IMR-90 (cell line): ENCODE measurements at regions not wholly inside any gene's neighbourhood (a gene's known extent, or its start where the extent isn't known, plus 50 kb on each side); places are given as distances from the start of the nearest gene placed in this dataset.

ENCODE experiments used
- BHLHE40 ChIP-seq: fragments of 150-350 bp; IDR thresholded peaks from 2 replicates; pipeline ENCODE4 v1.6.1; 2016; ENCODE audit warnings: mild to moderate bottlenecking, low read depth, low read length
- CHD1 ChIP-seq: IDR thresholded peaks from 2 replicates; pipeline ENCODE4 v1.6.1; 2012; ENCODE audit warnings: low read depth, low read length, improper control_type of control experiment
- CTCF ChIP-seq: conservative IDR thresholded peaks from 2 replicates; pipeline ENCODE4 v1.5.1; 2012; ENCODE audit warnings: mild to moderate bottlenecking, low read depth, low read length, improper control_type of control experiment
- MAFK ChIP-seq: IDR thresholded peaks from 2 replicates; pipeline ENCODE4 v1.6.1; 2012; ENCODE audit warnings: low read depth, low read length, improper control_type of control experiment
- NFE2L2 ChIP-seq: fragments of 150-350 bp; IDR thresholded peaks from 2 replicates; pipeline ENCODE4 v1.6.1; 2016; ENCODE audit warnings: low read depth, mild to moderate bottlenecking, low read length
- POLR2A ChIP-seq: IDR thresholded peaks from 2 replicates; pipeline ENCODE4 v1.6.1; 2012; ENCODE audit warnings: mild to moderate bottlenecking, low read depth, low read length
- RAD21 ChIP-seq: IDR thresholded peaks from 2 replicates; pipeline ENCODE4 v1.6.1; 2012; ENCODE audit warnings: low read length, improper control_type of control experiment
- RCOR1 ChIP-seq: IDR thresholded peaks from 2 replicates; pipeline ENCODE4 v1.6.1; 2012; ENCODE audit warnings: mild to moderate bottlenecking, low read length, improper control_type of control experiment; ENCODE audit not compliant: insufficient replicate concordance
- RFX5 ChIP-seq: IDR thresholded peaks from 2 replicates; pipeline ENCODE4 v1.8.0; 2012; ENCODE audit warnings: low read depth, mild to moderate bottlenecking, low read length, moderate library complexity
- TF ChIP-seq, protein P1 (sequence below): fragments of 150-350 bp; IDR thresholded peaks from 2 replicates; pipeline ENCODE4 v1.6.1; 2016; ENCODE audit warnings: low read depth, mild to moderate bottlenecking, low read length, moderate library complexity, borderline replicate concordance

DNA sequence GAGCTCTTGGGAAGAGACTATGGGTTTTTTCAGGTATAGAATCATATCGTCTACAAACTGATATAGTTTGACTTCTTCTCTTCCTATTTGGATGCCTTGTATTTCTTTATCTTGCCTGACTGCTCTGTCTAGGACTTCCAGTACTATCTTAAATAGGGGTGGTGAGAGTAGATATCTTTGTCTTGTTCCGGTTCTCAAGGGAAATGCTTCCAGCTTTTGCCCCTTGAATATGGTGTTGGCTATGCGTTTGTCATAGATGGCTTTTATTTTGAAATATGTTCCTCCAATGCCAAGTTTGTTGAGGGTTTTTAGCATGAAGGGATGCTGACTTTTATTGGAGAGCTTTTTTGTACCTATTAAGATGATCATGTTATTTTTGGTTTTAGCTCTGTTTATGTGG lies 170.3 kb downstream of the PTGER3 start:
- TF ChIP-seq CTCF: no peak
- no peak for TF ChIP-seq NFE2L2
- TF ChIP-seq POLR2A: no peak
- TF ChIP-seq RAD21: no peak
- TF ChIP-seq RFX5: no peak
- TF ChIP-seq BHLHE40: no peak
- TF ChIP-seq MAFK: no peak
- no peak for TF ChIP-seq RCOR1
- TF ChIP-seq, protein P1, sequence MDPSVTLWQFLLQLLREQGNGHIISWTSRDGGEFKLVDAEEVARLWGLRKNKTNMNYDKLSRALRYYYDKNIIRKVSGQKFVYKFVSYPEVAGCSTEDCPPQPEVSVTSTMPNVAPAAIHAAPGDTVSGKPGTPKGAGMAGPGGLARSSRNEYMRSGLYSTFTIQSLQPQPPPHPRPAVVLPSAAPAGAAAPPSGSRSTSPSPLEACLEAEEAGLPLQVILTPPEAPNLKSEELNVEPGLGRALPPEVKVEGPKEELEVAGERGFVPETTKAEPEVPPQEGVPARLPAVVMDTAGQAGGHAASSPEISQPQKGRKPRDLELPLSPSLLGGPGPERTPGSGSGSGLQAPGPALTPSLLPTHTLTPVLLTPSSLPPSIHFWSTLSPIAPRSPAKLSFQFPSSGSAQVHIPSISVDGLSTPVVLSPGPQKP: no peak
- TF ChIP-seq CHD1: no peak
